ENCODE measurements at regions not wholly inside any gene's neighbourhood (a gene's known extent, or its start where the extent isn't known, plus 50 kb on each side); places are given as distances from the start of the nearest gene placed in this dataset.

- H3K4me3 ChIP-seq (replicated peaks; ENCODE audit: low read depth, low read length): no peak overlapping the region
- no peak for DNase-seq (ENCODE audit: extremely low read depth, low read depth)
- no peak for TF ChIP-seq CTCF (IDR thresholded peaks at IDR 0.05; ENCODE audit: low read depth, low read length, missing control alignments)
These were observed 840.9 kb downstream of the LTN1 start for GRCh38 chr21:28151758-28152157.

DNA sequence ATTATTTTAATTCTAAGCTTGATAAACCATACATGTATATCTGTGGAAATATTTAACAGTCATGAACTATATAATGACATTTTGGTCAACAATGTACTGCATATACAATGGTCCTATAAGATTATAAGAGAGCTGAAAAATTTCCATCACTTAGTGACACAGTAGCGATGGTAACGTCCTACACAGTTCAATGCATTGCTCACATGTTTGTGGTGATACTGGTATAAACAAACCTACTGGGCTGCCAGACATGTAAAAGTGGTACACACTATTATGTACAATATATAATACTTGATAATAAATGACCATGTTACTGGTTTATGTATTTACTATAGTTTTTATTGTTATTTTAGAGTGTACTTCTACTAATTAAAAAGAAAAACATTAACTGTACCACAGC, 841.9 kb downstream of the LTN1 start:
- H3K4me3 ChIP-seq (replicated peaks; ENCODE audit: low read depth, low read length): no peak overlapping the region
- no peak for TF ChIP-seq CTCF (IDR thresholded peaks at IDR 0.05; ENCODE audit: low read depth, low read length, missing control alignments)
- no peak for DNase-seq (ENCODE audit: extremely low read depth, low read depth)

DNA sequence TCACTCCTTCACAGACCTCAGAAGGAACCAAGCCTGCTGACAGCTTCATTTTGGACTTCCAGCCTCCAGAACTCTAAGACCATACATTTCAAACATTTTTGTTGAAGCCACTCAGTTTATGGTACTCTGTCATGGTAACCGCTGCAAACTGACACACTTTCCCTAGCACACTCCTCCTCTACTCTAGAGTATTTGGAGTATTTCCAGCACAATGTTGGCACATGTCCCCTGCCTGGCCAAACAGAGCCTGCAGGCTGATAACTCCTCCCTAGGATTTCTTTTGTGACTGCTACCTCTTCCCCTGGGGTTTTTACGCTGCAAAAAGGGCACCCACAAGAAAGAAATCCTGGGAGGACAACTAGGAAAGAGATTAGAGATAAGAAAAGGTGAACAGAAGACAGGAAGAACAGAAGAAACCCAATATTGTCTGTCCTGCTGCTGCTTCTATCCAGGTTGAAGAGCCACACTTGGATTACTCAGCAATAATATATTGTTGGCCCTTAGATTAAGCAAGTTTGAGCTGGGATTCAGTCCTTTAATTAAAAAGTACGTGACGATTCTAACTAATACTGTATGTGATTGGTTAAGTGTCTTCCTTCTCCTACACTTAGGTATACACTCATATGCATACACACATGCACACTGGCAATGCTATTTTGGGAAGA, 844.1 kb downstream of the LTN1 start:
- DNase-seq (ENCODE audit: extremely low read depth, low read depth): no peak

DNA sequence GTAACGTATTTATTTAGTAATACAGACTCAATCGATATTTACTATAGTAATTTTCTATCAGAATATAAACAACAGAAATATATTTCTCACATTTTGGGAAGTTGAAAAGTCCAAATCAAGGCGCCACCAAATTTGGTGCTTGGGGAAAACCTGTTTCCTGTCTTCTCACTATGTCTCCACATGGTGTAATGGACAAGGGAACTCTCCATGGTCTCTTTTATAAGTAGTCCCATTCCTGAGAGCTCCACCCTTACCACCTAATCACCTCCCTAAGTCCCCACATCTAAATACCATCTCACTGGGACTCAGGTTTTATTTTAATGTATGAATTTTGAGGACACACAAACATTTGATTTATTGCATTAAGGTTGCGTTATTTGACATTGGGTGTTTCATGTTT, 848.0 kb downstream of the LTN1 start:
- H3K4me3 ChIP-seq (replicated peaks; ENCODE audit: low read depth, low read length): no peak overlapping the region
- TF ChIP-seq CTCF (IDR thresholded peaks at IDR 0.05; ENCODE audit: low read depth, low read length, missing control alignments): no peak
- DNase-seq (ENCODE audit: extremely low read depth, low read depth): no peak

More for the DNA sequence above, 844.1 kb downstream of the LTN1 start:
- TF ChIP-seq CTCF (IDR thresholded peaks at IDR 0.05; ENCODE audit: low read depth, low read length, missing control alignments): no peak
- H3K4me3 ChIP-seq (replicated peaks; ENCODE audit: low read depth, low read length): no peak overlapping the region

GRCh38 chr21:28144089-28144488, 848.6 kb downstream of the LTN1 start:
- TF ChIP-seq CTCF (IDR thresholded peaks at IDR 0.05; ENCODE audit: low read depth, low read length, missing control alignments): no peak
- H3K4me3 ChIP-seq (replicated peaks; ENCODE audit: low read depth, low read length): no peak overlapping the region
- DNase-seq (ENCODE audit: extremely low read depth, low read depth): no peak

DNA sequence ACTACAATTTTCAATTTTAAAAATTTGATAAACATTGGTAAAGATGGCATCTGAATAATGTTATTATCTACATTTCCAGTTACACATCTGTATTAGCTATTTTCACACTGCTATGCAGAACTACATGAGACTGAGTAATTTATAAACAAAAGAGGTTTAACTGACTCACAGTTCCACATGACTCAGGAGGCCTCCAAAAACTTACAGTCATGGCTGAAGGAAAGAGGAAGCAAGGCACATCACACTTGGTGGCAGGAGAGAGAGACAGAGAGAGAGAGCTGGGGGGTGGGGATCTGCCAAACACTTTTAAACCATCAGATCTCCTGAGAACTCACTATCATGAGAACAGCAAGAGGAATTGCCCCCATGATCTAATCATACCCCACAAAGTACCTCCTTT, 850.0 kb downstream of the LTN1 start:
- peak; percentile 49 for DNase-seq (ENCODE audit: extremely low read depth, low read depth)
- no peak for TF ChIP-seq CTCF (IDR thresholded peaks at IDR 0.05; ENCODE audit: low read depth, low read length, missing control alignments)
- H3K4me3 ChIP-seq (replicated peaks; ENCODE audit: low read depth, low read length): no peak overlapping the region

DNA sequence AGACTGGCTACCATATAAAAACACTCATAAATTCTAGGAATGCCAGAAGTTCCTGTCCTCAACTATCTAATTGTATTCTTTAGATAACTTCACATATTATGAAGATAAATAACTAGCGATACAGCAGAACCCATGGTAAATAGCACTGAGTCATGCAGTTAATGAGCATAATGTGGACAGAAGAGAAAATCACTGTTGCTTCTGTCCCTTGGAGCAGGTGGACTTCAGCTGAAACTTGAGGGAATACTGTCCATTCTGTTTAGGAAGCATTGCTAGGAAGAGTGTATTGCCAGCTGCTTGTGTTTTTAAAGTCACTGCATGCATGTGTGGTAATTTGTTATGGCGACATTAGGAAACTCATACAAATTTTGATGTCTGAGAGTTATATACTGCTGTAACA, 854.4 kb downstream of the LTN1 start:
- no peak overlapping the region for H3K4me3 ChIP-seq (replicated peaks; ENCODE audit: low read depth, low read length)
- no peak for DNase-seq (ENCODE audit: extremely low read depth, low read depth)
- no peak for TF ChIP-seq CTCF (IDR thresholded peaks at IDR 0.05; ENCODE audit: low read depth, low read length, missing control alignments)

All from HFF-Myc (cell line).